ENCODE measurements at regions not wholly inside any gene's neighbourhood (a gene's known extent, or its start where the extent isn't known, plus 50 kb on each side); places are given as distances from the start of the nearest gene placed in this dataset.

DNA sequence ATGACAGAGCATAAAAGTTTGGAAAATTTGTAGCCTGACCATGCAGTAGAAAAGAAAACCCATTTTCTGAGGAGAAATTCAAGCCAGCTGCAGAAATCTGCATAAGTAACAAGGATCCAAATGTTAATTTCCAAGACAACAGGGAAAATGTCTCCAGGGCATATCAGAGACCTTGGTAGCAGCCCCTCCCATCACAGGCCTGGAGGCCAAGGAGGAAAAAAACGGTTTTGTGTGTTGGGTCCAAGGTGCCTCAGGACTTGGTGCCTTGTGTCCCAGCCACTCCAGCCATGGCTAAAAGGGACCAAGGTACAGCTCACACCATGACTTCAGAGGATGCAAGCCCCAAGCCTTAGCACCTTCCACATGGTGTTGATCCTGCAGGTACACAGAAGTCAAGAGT, 324.4 kb downstream of the ETAA1 start:
- CTCF ChIA-PET, result no interaction called here

GRCh38 chr2:67724261-67724660, 327.1 kb downstream of the ETAA1 start:
- BruUV-seq (replicated peaks), result no TSS peak
- intact Hi-C loops (cut with micrococcal nuclease; ENCODE audit: unreplicated experiment), result no loop called here
- Histone ChIP-seq H3K9me3 (ENCODE audit: low read depth, low read length, poor library complexity, severe bottlenecking) (no peaks in the 10 kb centered on the region), H3K36me3 (ENCODE audit: insufficient read depth, low read length, poor library complexity, severe bottlenecking) (no peaks in the 10 kb centered on the region), H3K27ac (ENCODE audit: low read depth, low read length, poor library complexity, severe bottlenecking) (no peak overlapping the region), H3K4me1 (ENCODE audit: insufficient read depth, low read length, poor library complexity, severe bottlenecking) (peaks cover 6% of the 10 kb centered on the region), H3K4me3 (ENCODE audit: low read depth, low read length, poor library complexity, severe bottlenecking) (no peak overlapping the region), H3K27me3 (replicated peaks; ENCODE audit: insufficient read depth, low read depth, low read length, poor library complexity) (no peaks in the 10 kb centered on the region)
- no peak for DNase-seq (ENCODE audit: low spot score)
- TF ChIP-seq, protein P1, sequence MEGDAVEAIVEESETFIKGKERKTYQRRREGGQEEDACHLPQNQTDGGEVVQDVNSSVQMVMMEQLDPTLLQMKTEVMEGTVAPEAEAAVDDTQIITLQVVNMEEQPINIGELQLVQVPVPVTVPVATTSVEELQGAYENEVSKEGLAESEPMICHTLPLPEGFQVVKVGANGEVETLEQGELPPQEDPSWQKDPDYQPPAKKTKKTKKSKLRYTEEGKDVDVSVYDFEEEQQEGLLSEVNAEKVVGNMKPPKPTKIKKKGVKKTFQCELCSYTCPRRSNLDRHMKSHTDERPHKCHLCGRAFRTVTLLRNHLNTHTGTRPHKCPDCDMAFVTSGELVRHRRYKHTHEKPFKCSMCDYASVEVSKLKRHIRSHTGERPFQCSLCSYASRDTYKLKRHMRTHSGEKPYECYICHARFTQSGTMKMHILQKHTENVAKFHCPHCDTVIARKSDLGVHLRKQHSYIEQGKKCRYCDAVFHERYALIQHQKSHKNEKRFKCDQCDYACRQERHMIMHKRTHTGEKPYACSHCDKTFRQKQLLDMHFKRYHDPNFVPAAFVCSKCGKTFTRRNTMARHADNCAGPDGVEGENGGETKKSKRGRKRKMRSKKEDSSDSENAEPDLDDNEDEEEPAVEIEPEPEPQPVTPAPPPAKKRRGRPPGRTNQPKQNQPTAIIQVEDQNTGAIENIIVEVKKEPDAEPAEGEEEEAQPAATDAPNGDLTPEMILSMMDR (conservative IDR thresholded peaks at IDR 0.05; ENCODE audit: low read depth, low read length), result no peak
- no peak for TF ChIP-seq EZH2 (IDR thresholded peaks at IDR 0.05; ENCODE audit: borderline replicate concordance, low read depth, low read length, poor library complexity, severe bottlenecking)
- ChIA-PET CTCF (no interaction called here), POLR2A (ENCODE audit: low non-redundant PET) (no interaction called here)

More for the DNA sequence above, 324.4 kb downstream of the ETAA1 start:
- Histone ChIP-seq H3K36me3 (ENCODE audit: insufficient read depth, low read length, poor library complexity, severe bottlenecking) (no peaks in the 10 kb centered on the region), H3K9me3 (ENCODE audit: low read depth, low read length, poor library complexity, severe bottlenecking) (no peaks in the 10 kb centered on the region), H3K27me3 (replicated peaks; ENCODE audit: insufficient read depth, low read depth, low read length, poor library complexity) (no peaks in the 10 kb centered on the region), H3K27ac (ENCODE audit: low read depth, low read length, poor library complexity, severe bottlenecking) (no peak overlapping the region), H3K4me3 (ENCODE audit: low read depth, low read length, poor library complexity, severe bottlenecking) (no peak overlapping the region), H3K4me1 (ENCODE audit: insufficient read depth, low read length, poor library complexity, severe bottlenecking) (peaks cover 25% of the 10 kb centered on the region)
- no peak for DNase-seq (ENCODE audit: low spot score)
- TF ChIP-seq EZH2 (IDR thresholded peaks at IDR 0.05; ENCODE audit: borderline replicate concordance, low read depth, low read length, poor library complexity, severe bottlenecking), result no peak
- TF ChIP-seq, protein P1 (conservative IDR thresholded peaks at IDR 0.05; ENCODE audit: low read depth, low read length), result no peak
- intact Hi-C loops (cut with micrococcal nuclease; ENCODE audit: unreplicated experiment), result no loop called here
- POLR2A ChIA-PET (ENCODE audit: low non-redundant PET), result no interaction called here
- BruUV-seq (replicated peaks), result no TSS peak

GRCh38 chr2:67725731-67726130, 328.6 kb downstream of the ETAA1 start:
- Histone ChIP-seq H3K9me3 (ENCODE audit: low read depth, low read length, poor library complexity, severe bottlenecking) (no peaks in the 10 kb centered on the region), H3K4me1 (ENCODE audit: insufficient read depth, low read length, poor library complexity, severe bottlenecking) (no peaks in the 10 kb centered on the region), H3K27me3 (replicated peaks; ENCODE audit: insufficient read depth, low read depth, low read length, poor library complexity) (no peaks in the 10 kb centered on the region), H3K27ac (ENCODE audit: low read depth, low read length, poor library complexity, severe bottlenecking) (no peak overlapping the region), H3K4me3 (ENCODE audit: low read depth, low read length, poor library complexity, severe bottlenecking) (no peak overlapping the region), H3K36me3 (ENCODE audit: insufficient read depth, low read length, poor library complexity, severe bottlenecking) (no peaks in the 10 kb centered on the region)
- CTCF ChIA-PET, result no interaction called here
- DNase-seq (ENCODE audit: low spot score), result no peak
- POLR2A ChIA-PET (ENCODE audit: low non-redundant PET), result no interaction called here
- BruUV-seq (replicated peaks), result no TSS peak
- intact Hi-C loops (cut with micrococcal nuclease; ENCODE audit: unreplicated experiment), result no loop called here
- TF ChIP-seq, protein P1 (conservative IDR thresholded peaks at IDR 0.05; ENCODE audit: low read depth, low read length), result no peak
- TF ChIP-seq EZH2 (IDR thresholded peaks at IDR 0.05; ENCODE audit: borderline replicate concordance, low read depth, low read length, poor library complexity, severe bottlenecking), result no peak
